Adrenal gland (tissue), 9 donors: ENCODE measurements at regions not wholly inside any gene's neighbourhood (a gene's known extent, or its start where the extent isn't known, plus 50 kb on each side); places are given as distances from the start of the nearest gene placed in this dataset.

Experiments
- DNase-seq, 7 donors: peaks; one replicate each; pipeline ENCODE4 v3.0.0-alpha.2; 2019 to 2020
- H3K27ac ChIP-seq, 5 donors: fragments of 200-600 bp; sonication (generic) in 4 of 5; 1 replicate in 3 of 5; 2 replicates in 2 of 5; pipeline versions ENCODE4 v1.5.1 to v1.8.0; 2016 to 2020; ENCODE audit warnings: mild to moderate bottlenecking in 1 of 5
- H3K27me3 ChIP-seq: fragments of 200-600 bp; 2 replicates; pipeline ENCODE4 v1.8.0; 2021
- H3K36me3 ChIP-seq, 2 donors: fragments of 200-600 bp; replicated peaks in 1 of 2; 1 replicate in 1 of 2; 2 replicates in 1 of 2; pipeline versions ENCODE4 v1.5.1 to v1.8.0; 2018 to 2022
- H3K4me1 ChIP-seq, 2 donors: fragments of 200-600 bp; replicated peaks in 1 of 2; 1 replicate in 1 of 2; 2 replicates in 1 of 2; pipeline versions ENCODE4 v1.5.1 to v1.8.0; 2018 to 2021
- H3K4me3 ChIP-seq, 4 donors: fragments of 200-600 bp; sonication (generic) in 3 of 4; one replicate each; pipeline ENCODE4 v1.5.1; 2016 to 2018
- H3K9me3 ChIP-seq, 3 donors: fragments of 200-600 bp; sonication (generic) in 1 of 3; replicated peaks in 1 of 3; 1 replicate in 2 of 3; 2 replicates in 1 of 3; pipeline versions ENCODE4 v1.5.1 to v1.8.0; 2016 to 2021
- POLR2A ChIP-seq, 2 donors: fragments of 450-650 bp; IDR thresholded peaks; one replicate each; pipeline ENCODE4 v1.6.1; 2017; ENCODE audit warnings: antibody characterized with exemption in 2 of 2, mild to moderate bottlenecking in 2 of 2, moderate library complexity in 1 of 2
- WGBS, 4 donors: extraction: QIAGEN DNeasy Blood & Tissue Kit in 2 of 4; methylation state at CpG; one replicate each; pipeline versions ENCODE4 v1.1.5 to v1.1.7; 2013 to 2017; 5-methylcytosine and 5-hydroxymethylcytosine counted together
- intact Hi-C, 2 donors: fragments of 100-400 bp; cut with DNase I; formaldehyde crosslinking; loops; one replicate each; pipeline versions ENCODE4 v1.14.1 to v1.15.0; 2022 to 2023
- TF ChIP-seq, protein P1 (sequence below), 6 experiments: fragments of 450-650 bp in 4 of 6; fragments of 200-600 bp in 2 of 6; sonication (generic) in 1 of 6; IDR thresholded peaks; 1 replicate in 5 of 6; 2 replicates in 1 of 6; pipeline versions ENCODE4 v1.5.1 to v1.8.0; 2016 to 2021; ENCODE audit warnings: antibody characterized with exemption in 6 of 6, mild to moderate bottlenecking in 2 of 6, moderate library complexity in 1 of 6
- donor health status: healthy with polysubstance abuse.
- donor health status: Bipolar disorder and iron deficiency.
- donor health status: DM: yes; HTN: yes; CAD: no.
- donor health status: DM: no; HTN: no; CAD: no.
- donor health status: DM: no; HTN: no; CAD: no.

DNA sequence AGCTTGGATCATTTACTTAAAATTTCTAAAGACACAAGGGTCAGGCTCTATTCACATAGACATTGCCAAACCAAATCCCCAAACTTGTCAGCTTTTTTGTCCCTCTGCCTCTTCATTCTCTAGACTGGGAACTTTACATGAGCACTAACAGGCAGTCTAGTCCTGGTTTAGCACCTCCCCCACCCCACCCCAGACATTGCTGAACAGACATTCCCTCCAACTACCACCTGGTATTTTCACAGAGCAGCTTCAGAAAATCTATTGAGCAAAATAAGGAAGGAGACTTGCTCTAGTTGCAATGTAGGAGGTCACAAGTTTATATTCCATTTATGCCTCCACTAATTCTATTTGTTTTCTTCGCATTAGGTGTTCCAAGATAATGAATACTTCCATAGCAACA lies 56.8 kb upstream of the AASS start:
- Histone ChIP-seq H3K9me3 (no peaks in the 10 kb centered on the region), H3K27me3 (no peaks in the 10 kb centered on the region), H3K4me3 (no peak overlapping the region), H3K36me3 (no peaks in the 10 kb centered on the region), H3K27ac (no peak overlapping the region), H3K4me1 (peaks cover 0 to 8% of the 10 kb centered on the region in 2 donors)
- 89 to 92% (median 91%) methylated on average over 1 of the region's 1 CpG for WGBS, 4 donors
- no peak for DNase-seq
- no peak for TF ChIP-seq POLR2A (IDR thresholded peaks at IDR 0.05)
- TF ChIP-seq, protein P1, sequence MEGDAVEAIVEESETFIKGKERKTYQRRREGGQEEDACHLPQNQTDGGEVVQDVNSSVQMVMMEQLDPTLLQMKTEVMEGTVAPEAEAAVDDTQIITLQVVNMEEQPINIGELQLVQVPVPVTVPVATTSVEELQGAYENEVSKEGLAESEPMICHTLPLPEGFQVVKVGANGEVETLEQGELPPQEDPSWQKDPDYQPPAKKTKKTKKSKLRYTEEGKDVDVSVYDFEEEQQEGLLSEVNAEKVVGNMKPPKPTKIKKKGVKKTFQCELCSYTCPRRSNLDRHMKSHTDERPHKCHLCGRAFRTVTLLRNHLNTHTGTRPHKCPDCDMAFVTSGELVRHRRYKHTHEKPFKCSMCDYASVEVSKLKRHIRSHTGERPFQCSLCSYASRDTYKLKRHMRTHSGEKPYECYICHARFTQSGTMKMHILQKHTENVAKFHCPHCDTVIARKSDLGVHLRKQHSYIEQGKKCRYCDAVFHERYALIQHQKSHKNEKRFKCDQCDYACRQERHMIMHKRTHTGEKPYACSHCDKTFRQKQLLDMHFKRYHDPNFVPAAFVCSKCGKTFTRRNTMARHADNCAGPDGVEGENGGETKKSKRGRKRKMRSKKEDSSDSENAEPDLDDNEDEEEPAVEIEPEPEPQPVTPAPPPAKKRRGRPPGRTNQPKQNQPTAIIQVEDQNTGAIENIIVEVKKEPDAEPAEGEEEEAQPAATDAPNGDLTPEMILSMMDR (IDR thresholded peaks at IDR 0.05): no peak
- intact Hi-C loops: no loop called here

DNA sequence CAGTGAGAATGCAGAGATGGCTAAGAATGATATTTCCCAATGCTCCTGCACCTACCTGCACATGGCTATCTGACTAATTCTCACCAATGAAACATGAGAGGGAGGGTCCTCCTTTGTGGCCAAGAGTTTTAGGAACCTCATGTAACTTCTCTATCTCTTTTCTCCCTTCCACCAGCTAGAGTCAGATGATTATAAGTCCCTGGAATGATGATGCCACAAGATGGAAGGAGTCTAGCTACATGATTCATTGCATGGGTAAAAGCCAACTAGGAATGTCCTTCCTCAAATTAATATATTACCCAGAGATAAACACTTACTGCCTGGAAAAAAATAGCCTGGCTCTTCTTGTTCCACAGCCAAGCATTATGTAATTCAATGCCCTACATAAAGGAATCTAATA lies 55.1 kb upstream of the AASS start:
- TF ChIP-seq, protein P1 (IDR thresholded peaks at IDR 0.05): no peak
- no peak for TF ChIP-seq POLR2A (IDR thresholded peaks at IDR 0.05)
- intact Hi-C loops: no loop called here
- H3K4me1 ChIP-seq: peaks cover 0 to 8% of the 10 kb centered on the region in 2 donors

DNA sequence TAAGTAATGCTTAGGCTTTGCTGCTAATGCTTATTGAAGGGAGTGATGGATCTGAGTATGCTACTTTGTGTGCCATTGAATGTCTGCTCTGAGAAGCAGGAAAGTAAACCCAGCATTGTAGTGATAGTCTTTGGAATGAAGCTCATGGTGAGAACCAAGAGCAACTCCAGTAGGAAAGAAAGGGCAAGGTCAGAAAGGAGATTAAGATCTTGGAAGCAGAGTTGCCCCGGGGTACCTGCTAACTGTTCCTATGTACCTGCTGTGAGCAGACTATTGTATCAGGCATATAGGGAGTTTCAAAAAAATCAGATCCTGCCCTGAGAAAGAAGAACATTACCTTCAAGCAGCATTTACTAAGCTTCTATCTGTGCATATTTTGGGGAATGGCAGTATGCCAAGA lies 54.5 kb upstream of the AASS start:
- H3K4me1 ChIP-seq: peaks cover 0 to 8% of the 10 kb centered on the region in 2 donors
- 60 to 75% (median 67%) methylated on average over 1 of the region's 1 CpG for WGBS, 4 donors
- H3K4me3 ChIP-seq: no peak overlapping the region
- no peaks in the 10 kb centered on the region for H3K9me3 ChIP-seq
- DNase-seq: no peak
- TF ChIP-seq, protein P1 (IDR thresholded peaks at IDR 0.05): no peak
- no peak for TF ChIP-seq POLR2A (IDR thresholded peaks at IDR 0.05)
- H3K27me3 ChIP-seq: no peaks in the 10 kb centered on the region
- intact Hi-C loops: no loop called here
- H3K27ac ChIP-seq: no peak overlapping the region
- no peaks in the 10 kb centered on the region for H3K36me3 ChIP-seq

More for the DNA sequence above, 55.1 kb upstream of the AASS start:
- Histone ChIP-seq H3K27ac (no peak overlapping the region), H3K27me3 (no peaks in the 10 kb centered on the region), H3K9me3 (no peaks in the 10 kb centered on the region), H3K36me3 (no peaks in the 10 kb centered on the region), H3K4me3 (no peak overlapping the region)
- peak in 1 of 7 donors; percentile 2 for DNase-seq
